Astrocyte (in vitro differentiated cells and primary cell): ENCODE measurements at regions not wholly inside any gene's neighbourhood (a gene's known extent, or its start where the extent isn't known, plus 50 kb on each side); places are given as distances from the start of the nearest gene placed in this dataset.

ENCODE experiments used
- EZH2 ChIP-seq: IDR thresholded peaks from 2 replicates; pipeline ENCODE4 v1.6.1; 2012; ENCODE audit warnings: mild to moderate bottlenecking, low read length, inconsistent platforms; ENCODE audit not compliant: insufficient read depth
- TF ChIP-seq, protein P1 (sequence below): IDR thresholded peaks from 2 replicates; pipeline ENCODE4 v1.5.1; 2011; ENCODE audit warnings: low read depth, mild to moderate bottlenecking, inconsistent platforms, low read length, moderate library complexity; ENCODE audit not compliant: insufficient read depth

- TF ChIP-seq, protein P1, sequence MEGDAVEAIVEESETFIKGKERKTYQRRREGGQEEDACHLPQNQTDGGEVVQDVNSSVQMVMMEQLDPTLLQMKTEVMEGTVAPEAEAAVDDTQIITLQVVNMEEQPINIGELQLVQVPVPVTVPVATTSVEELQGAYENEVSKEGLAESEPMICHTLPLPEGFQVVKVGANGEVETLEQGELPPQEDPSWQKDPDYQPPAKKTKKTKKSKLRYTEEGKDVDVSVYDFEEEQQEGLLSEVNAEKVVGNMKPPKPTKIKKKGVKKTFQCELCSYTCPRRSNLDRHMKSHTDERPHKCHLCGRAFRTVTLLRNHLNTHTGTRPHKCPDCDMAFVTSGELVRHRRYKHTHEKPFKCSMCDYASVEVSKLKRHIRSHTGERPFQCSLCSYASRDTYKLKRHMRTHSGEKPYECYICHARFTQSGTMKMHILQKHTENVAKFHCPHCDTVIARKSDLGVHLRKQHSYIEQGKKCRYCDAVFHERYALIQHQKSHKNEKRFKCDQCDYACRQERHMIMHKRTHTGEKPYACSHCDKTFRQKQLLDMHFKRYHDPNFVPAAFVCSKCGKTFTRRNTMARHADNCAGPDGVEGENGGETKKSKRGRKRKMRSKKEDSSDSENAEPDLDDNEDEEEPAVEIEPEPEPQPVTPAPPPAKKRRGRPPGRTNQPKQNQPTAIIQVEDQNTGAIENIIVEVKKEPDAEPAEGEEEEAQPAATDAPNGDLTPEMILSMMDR: no peak
- no peak for TF ChIP-seq EZH2
These were observed 135.7 kb upstream of the PWP1 start for GRCh38 chr12:107549651-107550480.
